ENCODE measurements at regions not wholly inside any gene's neighbourhood (a gene's known extent, or its start where the extent isn't known, plus 50 kb on each side); places are given as distances from the start of the nearest gene placed in this dataset.

GRCh38 chr12:11954181-11954580 lies 116.6 kb upstream of the BCL2L14 start (continued):
- TF ChIP-seq TEAD4 (CRISPR knock-in tag; IDR thresholded peaks at IDR 0.05) (no peak), ESRRA (CRISPR knock-in tag; IDR thresholded peaks at IDR 0.05; ENCODE audit: borderline replicate concordance) (no peak), GABPB1 (CRISPR knock-in tag; IDR thresholded peaks at IDR 0.05) (no peak)

- TF ChIP-seq ZNF423 (CRISPR knock-in tag; IDR thresholded peaks at IDR 0.05) (0 out of 2 replicates have a peak, but pooled peaks have one; percentile 17), JUN (CRISPR knock-in tag; IDR thresholded peaks at IDR 0.05) (no peak)
- TF ChIP-seq, protein P1, sequence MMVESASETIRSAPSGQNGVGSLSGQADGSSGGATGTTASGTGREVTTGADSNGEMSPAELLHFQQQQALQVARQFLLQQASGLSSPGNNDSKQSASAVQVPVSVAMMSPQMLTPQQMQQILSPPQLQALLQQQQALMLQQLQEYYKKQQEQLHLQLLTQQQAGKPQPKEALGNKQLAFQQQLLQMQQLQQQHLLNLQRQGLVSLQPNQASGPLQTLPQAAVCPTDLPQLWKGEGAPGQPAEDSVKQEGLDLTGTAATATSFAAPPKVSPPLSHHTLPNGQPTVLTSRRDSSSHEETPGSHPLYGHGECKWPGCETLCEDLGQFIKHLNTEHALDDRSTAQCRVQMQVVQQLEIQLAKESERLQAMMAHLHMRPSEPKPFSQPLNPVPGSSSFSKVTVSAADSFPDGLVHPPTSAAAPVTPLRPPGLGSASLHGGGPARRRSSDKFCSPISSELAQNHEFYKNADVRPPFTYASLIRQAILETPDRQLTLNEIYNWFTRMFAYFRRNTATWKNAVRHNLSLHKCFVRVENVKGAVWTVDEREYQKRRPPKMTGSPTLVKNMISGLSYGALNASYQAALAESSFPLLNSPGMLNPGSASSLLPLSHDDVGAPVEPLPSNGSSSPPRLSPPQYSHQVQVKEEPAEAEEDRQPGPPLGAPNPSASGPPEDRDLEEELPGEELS (CRISPR knock-in tag; IDR thresholded peaks at IDR 0.05), result no peak
- H3K4me3 Mint-ChIP-seq, result no peak overlapping the region
- DNase-seq (ENCODE audit: low spot score), result no peak
- no peaks in the 10 kb centered on the region for H3K27me3 Mint-ChIP-seq (ENCODE audit: low read depth)
- H3K36me3 Mint-ChIP-seq, result no peaks in the 10 kb centered on the region
- H3K9me3 Mint-ChIP-seq, result no peaks in the 10 kb centered on the region; the same call in 1 of the 2 replicates
- no peak for ATAC-seq
- H3K4me1 Mint-ChIP-seq, result peaks cover 19% of the 10 kb centered on the region
- ChIA-PET CTCF (interaction anchor here (1.3 kb wide), 1 partner anchor 203 kb away, joined by 3 read pairs; no protein-coding TSS in a partner anchor), POLR2A (no interaction called here)
- no peak overlapping the region for H3K27ac Mint-ChIP-seq
These were observed 112.3 kb upstream of the BCL2L14 start for GRCh38 chr12:11958221-11959091.

DNA sequence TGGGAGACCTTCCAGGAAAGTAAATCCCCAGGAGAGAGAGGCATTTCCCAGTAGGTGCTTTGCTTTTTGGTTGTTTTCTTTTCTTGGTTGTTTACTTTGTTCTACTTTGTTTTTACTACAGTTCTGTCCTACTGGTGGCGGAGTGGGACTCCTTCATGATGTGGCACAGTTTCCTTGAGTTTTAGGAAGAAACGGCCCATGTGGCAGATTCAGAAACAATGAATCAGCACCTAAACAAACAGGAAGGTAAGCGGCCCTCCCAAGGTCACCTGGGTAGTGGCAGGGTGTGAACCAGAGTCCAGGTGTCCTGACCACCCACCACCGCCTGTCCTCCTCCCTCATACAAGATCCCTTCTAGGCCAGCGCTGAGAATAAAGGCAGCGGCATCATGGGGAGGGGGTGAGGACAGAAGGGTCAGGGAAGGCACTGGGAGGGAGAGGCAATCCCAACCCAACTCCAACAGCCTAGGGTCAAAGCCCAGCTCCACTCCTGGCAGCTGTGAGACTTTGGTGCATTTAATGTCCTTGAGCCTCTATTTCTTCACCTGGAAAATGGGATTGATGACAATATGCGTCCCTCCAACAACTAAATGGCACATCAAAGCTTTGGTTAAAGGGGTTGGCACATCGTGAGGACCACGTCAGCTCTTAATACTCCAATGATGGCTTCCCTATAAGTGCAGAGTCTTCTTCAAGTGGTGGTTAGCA lies 111.5 kb upstream of the BCL2L14 start:
- Mint-ChIP-seq H3K4me1 (peaks cover 21% of the 10 kb centered on the region), H3K36me3 (no peaks in the 10 kb centered on the region), H3K9me3 (no peaks in the 10 kb centered on the region; the same call in 1 of the 2 replicates), H3K27ac (no peak overlapping the region), H3K27me3 (ENCODE audit: low read depth) (no peaks in the 10 kb centered on the region), H3K4me3 (no peak overlapping the region)
- no peak for TF ChIP-seq STAT6 (CRISPR knock-in tag; conservative IDR thresholded peaks at IDR 0.05; ENCODE audit: low read depth)
- ChIA-PET POLR2A (no interaction called here), CTCF (no interaction called here)
- ATAC-seq (no peak), DNase-seq (ENCODE audit: low spot score) (no peak)

DNA sequence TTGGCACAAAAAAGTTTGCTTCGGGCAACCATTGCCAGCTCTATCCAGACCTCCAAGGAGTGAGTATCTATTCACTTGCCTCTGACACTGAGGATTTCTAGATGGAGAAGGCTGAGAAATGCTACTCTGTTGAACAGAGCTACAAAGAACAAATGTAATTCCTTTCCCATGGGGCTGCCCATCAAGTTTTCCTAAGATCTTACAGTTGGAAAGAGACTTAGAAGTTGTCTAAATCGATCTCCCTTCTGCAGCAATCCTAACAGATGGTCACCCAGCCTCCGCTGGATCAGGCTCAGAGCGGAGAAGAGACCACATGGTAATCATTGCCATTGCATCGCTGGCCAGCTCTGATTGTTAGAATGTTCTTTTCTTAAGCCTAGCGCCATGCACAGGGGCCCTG lies 110.1 kb upstream of the BCL2L14 start:
- TF ChIP-seq, protein P2, sequence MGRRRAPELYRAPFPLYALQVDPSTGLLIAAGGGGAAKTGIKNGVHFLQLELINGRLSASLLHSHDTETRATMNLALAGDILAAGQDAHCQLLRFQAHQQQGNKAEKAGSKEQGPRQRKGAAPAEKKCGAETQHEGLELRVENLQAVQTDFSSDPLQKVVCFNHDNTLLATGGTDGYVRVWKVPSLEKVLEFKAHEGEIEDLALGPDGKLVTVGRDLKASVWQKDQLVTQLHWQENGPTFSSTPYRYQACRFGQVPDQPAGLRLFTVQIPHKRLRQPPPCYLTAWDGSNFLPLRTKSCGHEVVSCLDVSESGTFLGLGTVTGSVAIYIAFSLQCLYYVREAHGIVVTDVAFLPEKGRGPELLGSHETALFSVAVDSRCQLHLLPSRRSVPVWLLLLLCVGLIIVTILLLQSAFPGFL (CRISPR knock-in tag; IDR thresholded peaks at IDR 0.05; ENCODE audit: borderline replicate concordance), result no peak
- TF ChIP-seq NFE2L1 (CRISPR knock-in tag; IDR thresholded peaks at IDR 0.05) (no peak), GRHL2 (CRISPR knock-in tag; IDR thresholded peaks at IDR 0.05; ENCODE audit: insufficient replicate concordance, severe bottlenecking) (no peak), FOXK1 (CRISPR knock-in tag; IDR thresholded peaks at IDR 0.05) (no peak), ATF3 (CRISPR knock-in tag; conservative IDR thresholded peaks at IDR 0.05) (no peak)
- TF ChIP-seq, protein P3, sequence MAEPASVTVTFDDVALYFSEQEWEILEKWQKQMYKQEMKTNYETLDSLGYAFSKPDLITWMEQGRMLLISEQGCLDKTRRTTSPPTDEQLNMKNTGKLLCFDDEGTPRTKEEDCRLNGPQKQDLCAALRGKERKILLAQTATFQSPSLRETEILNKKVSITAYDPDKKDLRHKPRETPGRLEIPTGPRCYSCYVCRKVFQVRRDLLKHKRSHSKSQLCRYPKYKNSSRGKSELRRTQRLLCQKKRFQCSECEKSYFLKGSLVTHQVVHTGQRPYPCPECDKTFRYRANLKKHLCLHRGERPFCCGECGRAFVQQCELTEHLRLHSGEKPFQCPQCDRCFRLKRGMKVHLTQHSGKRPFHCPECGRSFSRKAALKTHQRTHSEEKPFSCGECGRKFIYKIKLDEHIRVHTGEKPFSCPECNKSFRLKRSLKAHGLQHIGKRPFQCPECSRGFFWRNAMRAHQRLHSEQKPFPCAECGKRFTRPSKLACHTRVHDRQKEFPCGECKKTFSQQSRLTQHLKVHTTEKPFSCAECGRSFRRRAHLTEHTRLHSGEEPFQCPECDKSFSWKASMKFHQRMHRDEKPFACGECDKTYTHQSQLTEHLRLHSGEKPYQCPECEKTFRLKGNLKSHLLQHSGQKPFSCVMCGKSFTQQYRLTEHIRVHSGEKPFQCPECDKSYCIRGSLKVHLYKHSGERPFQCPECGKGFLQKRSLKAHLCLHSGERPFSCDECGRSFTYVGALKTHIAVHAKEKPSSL (CRISPR knock-in tag; conservative IDR thresholded peaks at IDR 0.05), result no peak
- Mint-ChIP-seq H3K27ac (no peak overlapping the region), H3K9me3 (no peaks in the 10 kb centered on the region; the same call in 1 of the 2 replicates), H3K4me3 (no peak overlapping the region), H3K27me3 (ENCODE audit: low read depth) (no peaks in the 10 kb centered on the region), H3K36me3 (no peaks in the 10 kb centered on the region), H3K4me1 (peaks cover 21% of the 10 kb centered on the region)
- no peak for ATAC-seq
- POLR2A ChIA-PET, result no interaction called here
- no peak for DNase-seq (ENCODE audit: low spot score)
- CTCF ChIA-PET, result no interaction called here

Measured in WTC11 (cell line).